Uterus (tissue), 3 donors: ENCODE measurements at regions not wholly inside any gene's neighbourhood (a gene's known extent, or its start where the extent isn't known, plus 50 kb on each side); places are given as distances from the start of the nearest gene placed in this dataset.

Experiments
- DNase-seq, 2 donors: peaks; one replicate each; pipeline ENCODE4 v3.0.0-alpha.2; 2019 to 2020
- H3K27ac ChIP-seq, 2 donors: fragments of 200-600 bp; sonication (generic); 1 replicate in 1 of 2; 2 replicates in 1 of 2; pipeline ENCODE4 v1.5.1; 2016 to 2018
- H3K27me3 ChIP-seq, 2 donors: fragments of 200-600 bp; sonication (generic); one replicate each; pipeline ENCODE4 v1.5.1; 2018 to 2019; ENCODE audit warnings: control low read depth in 1 of 2
- H3K36me3 ChIP-seq, 2 donors: fragments of 200-600 bp; sonication (generic); one replicate each; pipeline ENCODE4 v1.5.1; 2019; ENCODE audit warnings: control low read depth in 1 of 2
- H3K4me1 ChIP-seq, 2 donors: fragments of 200-600 bp; sonication (generic); one replicate each; pipeline ENCODE4 v1.5.1; 2018 to 2019; ENCODE audit warnings: control low read depth in 1 of 2
- H3K4me3 ChIP-seq, 2 donors: fragments of 200-600 bp; sonication (generic); 1 replicate in 1 of 2; 2 replicates in 1 of 2; pipeline ENCODE4 v1.5.1; 2018 to 2019; ENCODE audit warnings: mild to moderate bottlenecking in 1 of 2
- H3K9me3 ChIP-seq, 2 donors: fragments of 200-600 bp; sonication (generic); one replicate each; pipeline ENCODE4 v1.5.1; 2019; ENCODE audit warnings: control low read depth in 1 of 2
- CTCF ChIP-seq, 4 experiments: fragments of 200-600 bp in 2 of 4; fragments of 450-650 bp in 2 of 4; sonication (generic) in 2 of 4; IDR thresholded peaks; one replicate each; pipeline ENCODE4 v1.5.1; 2016 to 2019; ENCODE audit warnings: antibody characterized with exemption in 4 of 4, mild to moderate bottlenecking in 2 of 4, moderate library complexity in 1 of 4
- POLR2A ChIP-seq, 2 donors: fragments of 450-650 bp; IDR thresholded peaks; one replicate each; pipeline ENCODE4 v1.6.1; 2016; ENCODE audit warnings: antibody characterized with exemption in 2 of 2, mild to moderate bottlenecking in 1 of 2, moderate library complexity in 1 of 2
- intact Hi-C: fragments of 100-400 bp; cut with DNase I; formaldehyde crosslinking; loops from one replicate; pipeline ENCODE4 v1.15.1; 2023; ENCODE audit warnings: low total_unique reads
- donor health status: DM: yes; HTN: yes; CAD: no.

GRCh38 chr9:107178293-107178692 is 104.8 kb upstream of the RAD23B start:
- no peak overlapping the region for H3K4me3 ChIP-seq
- no peaks in the 10 kb centered on the region for H3K36me3 ChIP-seq
- no peaks in the 10 kb centered on the region for H3K27me3 ChIP-seq
- no peak for DNase-seq
- H3K9me3 ChIP-seq: no peaks in the 10 kb centered on the region
- H3K27ac ChIP-seq: no peak overlapping the region
- no peak for TF ChIP-seq CTCF (IDR thresholded peaks at IDR 0.05)
- no peaks in the 10 kb centered on the region for H3K4me1 ChIP-seq
- intact Hi-C loops: no loop called here

DNA sequence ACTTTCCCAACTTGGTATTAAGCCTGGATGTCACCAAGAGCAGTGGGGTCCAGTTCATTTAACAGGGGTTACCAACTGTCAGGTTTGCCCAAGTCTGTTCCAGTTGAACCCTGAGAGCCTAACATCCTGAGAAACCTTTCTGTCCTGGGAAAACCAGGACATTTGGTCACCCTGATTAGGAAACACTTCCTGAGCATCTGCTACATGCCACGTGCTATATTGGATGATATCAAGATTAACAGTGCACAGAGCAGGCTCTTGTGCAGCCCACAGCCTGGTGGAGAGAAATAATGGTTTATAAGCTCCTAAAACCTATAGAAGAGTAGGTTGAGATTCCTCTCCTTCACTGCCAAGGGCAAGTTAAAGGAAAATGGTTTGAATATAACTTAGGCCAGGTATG is 102.9 kb upstream of the RAD23B start:
- TF ChIP-seq POLR2A (IDR thresholded peaks at IDR 0.05) (no peak), CTCF (IDR thresholded peaks at IDR 0.05) (no peak)
- Histone ChIP-seq H3K4me1 (no peaks in the 10 kb centered on the region), H3K27me3 (no peaks in the 10 kb centered on the region), H3K36me3 (no peaks in the 10 kb centered on the region), H3K27ac (no peak overlapping the region), H3K4me3 (no peak overlapping the region), H3K9me3 (no peaks in the 10 kb centered on the region)
- DNase-seq: no peak
- intact Hi-C loops: no loop called here

DNA sequence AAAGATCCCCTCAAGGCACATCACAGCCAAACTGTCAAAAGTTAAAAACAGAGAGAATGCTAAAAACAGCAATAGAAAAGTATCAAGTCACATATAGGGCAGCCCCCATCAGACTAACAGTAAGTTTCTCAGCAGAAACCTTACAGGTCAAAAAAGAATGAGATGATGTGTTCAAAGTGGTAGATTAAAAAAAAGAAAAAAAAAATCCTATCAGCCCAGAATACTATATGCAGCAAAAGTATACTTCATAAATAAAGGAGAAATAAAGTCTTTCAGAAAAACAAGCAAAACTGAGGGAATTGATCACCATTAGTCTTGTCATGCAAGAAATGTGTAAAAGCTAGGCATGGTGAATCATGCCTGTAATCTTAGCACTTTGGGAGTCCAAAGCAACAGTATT is 99.9 kb upstream of the RAD23B start:
- TF ChIP-seq CTCF (IDR thresholded peaks at IDR 0.05) (no peak), POLR2A (IDR thresholded peaks at IDR 0.05) (no peak)
- no peaks in the 10 kb centered on the region for H3K36me3 ChIP-seq
- H3K4me3 ChIP-seq: no peak overlapping the region
- DNase-seq: no peak
- H3K4me1 ChIP-seq: no peaks in the 10 kb centered on the region
- no peaks in the 10 kb centered on the region for H3K27me3 ChIP-seq
- H3K9me3 ChIP-seq: no peaks in the 10 kb centered on the region
- H3K27ac ChIP-seq: no peak overlapping the region
- intact Hi-C loops: no loop called here

DNA sequence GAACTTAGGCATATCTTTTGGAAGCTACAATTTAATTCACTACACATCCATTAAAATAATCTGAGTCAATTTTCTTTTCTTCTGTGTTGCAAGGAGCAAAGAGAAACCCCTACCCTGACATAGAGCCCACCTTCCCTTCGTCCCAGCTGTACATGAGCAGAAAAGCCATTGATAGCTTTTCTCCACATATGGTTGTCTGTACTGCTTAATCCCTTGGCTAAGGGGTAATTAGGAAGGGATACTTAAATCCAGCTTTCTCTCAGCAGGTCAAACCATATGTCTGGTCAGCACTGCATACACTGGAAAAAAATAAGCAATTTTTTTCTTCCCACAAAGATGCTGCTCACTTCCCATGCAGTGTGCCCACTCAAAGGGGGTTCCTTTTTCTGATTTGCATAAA is 94.7 kb upstream of the RAD23B start:
- no peak overlapping the region for H3K4me3 ChIP-seq
- no peaks in the 10 kb centered on the region for H3K4me1 ChIP-seq
- no peak overlapping the region for H3K27ac ChIP-seq
- intact Hi-C loops: no loop called here
- no peaks in the 10 kb centered on the region for H3K36me3 ChIP-seq
- TF ChIP-seq CTCF (IDR thresholded peaks at IDR 0.05): no peak
- no peak for TF ChIP-seq POLR2A (IDR thresholded peaks at IDR 0.05)
- H3K9me3 ChIP-seq: no peaks in the 10 kb centered on the region
- H3K27me3 ChIP-seq: no peaks in the 10 kb centered on the region
- no peak for DNase-seq

GRCh38 chr9:107190061-107190935 is 92.8 kb upstream of the RAD23B start:
- TF ChIP-seq POLR2A (IDR thresholded peaks at IDR 0.05) (no peak), CTCF (IDR thresholded peaks at IDR 0.05) (no peak)
- DNase-seq: no peak
- H3K27me3 ChIP-seq: no peaks in the 10 kb centered on the region
- H3K36me3 ChIP-seq: no peaks in the 10 kb centered on the region
- H3K4me3 ChIP-seq: no peak overlapping the region
- H3K27ac ChIP-seq: no peak overlapping the region
- intact Hi-C loops: no loop called here
- H3K9me3 ChIP-seq: no peaks in the 10 kb centered on the region
- H3K4me1 ChIP-seq: no peaks in the 10 kb centered on the region
